GM19397 (cell line): ENCODE measurements at regions not wholly inside any gene's neighbourhood (a gene's known extent, or its start where the extent isn't known, plus 50 kb on each side); places are given as distances from the start of the nearest gene placed in this dataset.

Experiments
- ATAC-seq: cut with Tn5 transposase; IDR thresholded peaks from one replicate; pipeline ENCODE4 v1.9.1; 2021; ENCODE audit warnings: mild to moderate bottlenecking, moderate library complexity; ENCODE audit not compliant: unreplicated experiment

DNA sequence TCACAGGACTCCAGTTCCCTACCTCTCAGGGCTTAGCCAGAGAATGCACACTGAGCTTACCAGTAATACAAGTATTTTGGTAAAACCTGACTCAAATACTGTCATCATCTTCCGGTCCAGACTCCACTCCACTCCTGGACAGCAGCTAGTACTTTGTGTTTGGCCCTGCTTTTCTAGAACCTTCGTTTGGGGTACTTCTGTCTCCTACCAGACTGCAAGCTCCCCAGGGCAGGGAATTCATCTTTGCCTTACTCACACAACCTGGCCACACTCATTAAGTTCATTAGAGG, 108.9 kb upstream of the CDC42EP3 start:
- ATAC-seq = no peak

DNA sequence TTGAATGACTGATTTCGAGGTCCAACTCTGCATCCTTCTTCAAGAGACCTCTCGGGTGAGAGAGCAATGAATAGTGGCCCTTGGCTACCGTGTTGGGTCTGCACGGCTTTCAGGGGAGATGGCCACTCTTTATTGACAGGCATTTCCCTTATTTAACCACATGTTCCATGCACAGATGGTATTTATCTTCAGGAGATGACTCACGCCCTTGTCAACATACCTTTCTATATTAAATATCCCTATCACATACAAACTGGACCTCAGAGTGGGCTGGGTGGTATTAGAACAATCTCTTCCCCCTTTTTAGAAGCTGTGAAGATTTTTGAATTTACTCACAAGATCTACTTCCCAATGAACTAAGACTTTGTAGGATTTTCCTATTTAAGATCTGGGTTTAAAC, 109.6 kb upstream of the CDC42EP3 start:
- no peak for ATAC-seq

DNA sequence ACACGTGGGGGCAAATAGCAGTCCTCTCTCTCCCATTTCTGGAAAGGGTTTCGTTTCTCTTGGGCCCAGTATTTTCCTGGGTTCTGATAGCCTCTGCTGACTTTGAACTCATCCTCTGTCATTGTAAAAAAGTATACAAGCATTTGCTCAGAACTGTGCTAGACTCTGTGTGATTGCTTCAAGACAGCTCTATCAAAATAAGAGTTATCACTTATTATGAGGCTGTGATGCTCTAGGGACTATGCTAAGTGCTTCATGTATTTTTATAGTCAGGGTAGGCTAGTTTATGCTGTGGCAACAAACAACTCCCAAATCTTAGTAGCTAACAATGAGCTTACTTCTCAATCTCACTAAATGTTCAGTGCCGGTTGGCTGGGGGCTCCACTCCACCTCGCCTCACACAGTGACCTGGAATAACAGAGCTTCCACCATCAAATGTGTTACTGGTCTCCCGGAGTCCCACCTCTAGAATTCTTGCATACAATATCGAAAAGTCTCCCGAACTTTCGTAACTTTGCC, 110.8 kb upstream of the CDC42EP3 start:
- no peak for ATAC-seq

DNA sequence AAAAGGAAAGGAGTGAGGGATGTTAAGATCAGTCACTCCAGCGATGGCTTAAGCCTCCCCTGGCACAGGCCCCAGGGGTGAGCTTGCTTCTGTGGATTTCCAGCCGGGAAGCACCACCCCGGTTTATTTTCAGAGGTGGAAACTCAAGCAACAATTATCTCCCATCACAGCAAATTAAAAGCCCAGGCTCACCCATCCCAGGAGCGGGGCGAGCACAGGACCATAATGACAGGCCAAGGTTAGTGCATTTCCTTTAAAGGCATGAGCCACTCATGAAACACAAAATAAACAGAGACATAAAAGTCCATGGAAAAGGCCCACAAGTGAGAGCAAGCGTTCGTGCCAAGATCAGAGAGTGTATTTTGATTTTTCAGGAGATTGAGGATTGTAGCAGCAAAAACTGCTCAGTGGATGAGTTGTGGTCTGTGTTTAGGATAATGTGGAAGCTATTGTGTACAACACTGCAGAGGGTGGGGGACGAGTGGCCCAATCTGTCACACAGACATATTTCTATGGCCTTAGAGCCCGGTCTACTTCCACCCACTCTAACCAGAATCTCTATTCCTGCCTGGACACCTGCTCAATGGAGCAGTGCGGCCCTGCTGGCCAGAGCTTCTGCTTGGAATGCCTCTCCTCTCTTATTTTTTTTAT, 111.4 kb upstream of the CDC42EP3 start:
- no peak for ATAC-seq

DNA sequence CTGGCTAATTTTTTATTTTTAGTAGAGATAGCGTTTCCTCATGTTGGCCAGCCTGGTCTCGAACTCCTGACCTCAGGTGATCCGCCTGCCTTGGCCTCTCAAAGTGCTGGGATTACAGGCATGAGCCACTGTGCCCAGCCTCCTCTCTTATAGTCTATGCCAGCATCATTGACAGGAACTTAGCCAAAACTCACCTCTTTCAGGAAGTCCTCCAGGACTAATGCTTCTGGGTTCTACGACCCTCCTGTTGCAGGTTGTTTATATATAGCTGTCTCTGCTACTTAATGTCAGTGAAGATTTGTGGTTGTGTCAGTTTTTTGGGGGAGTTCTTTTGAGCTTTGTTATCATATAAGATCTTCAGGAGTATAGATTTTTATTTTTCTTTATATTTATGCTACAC, 112.1 kb upstream of the CDC42EP3 start:
- ATAC-seq = no peak

DNA sequence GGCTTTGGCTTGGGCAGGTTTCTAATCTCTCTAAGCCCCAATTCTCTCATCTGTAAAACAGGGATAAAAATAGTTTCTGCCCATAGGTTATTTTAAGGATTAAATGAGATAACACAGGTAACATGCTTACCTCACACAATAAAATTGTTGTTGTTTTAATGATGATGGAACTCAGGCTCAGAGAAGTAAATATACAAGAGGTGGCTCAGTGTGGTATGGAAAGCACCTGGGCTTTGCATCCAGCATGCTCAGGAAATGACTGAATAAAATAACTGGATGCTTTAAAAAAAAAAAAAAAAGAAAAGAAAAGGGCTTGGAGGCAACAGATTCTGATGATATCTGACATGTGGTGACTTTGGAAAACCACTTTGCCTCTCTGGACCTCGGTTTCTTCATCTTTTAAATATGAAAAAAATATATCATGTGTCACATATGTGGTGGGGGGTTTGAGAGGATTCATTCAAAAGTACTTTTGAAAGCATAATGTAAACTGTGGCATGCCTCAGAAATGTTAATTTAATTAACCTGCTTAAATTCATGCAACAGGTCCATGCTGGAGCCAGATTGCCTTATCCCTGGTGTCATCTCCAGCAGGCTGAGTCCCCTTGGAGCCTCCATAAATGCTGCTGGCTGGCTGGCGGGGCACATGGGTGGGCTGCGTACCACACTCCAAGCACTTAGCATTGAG, 112.8 kb upstream of the CDC42EP3 start:
- ATAC-seq = no peak

DNA sequence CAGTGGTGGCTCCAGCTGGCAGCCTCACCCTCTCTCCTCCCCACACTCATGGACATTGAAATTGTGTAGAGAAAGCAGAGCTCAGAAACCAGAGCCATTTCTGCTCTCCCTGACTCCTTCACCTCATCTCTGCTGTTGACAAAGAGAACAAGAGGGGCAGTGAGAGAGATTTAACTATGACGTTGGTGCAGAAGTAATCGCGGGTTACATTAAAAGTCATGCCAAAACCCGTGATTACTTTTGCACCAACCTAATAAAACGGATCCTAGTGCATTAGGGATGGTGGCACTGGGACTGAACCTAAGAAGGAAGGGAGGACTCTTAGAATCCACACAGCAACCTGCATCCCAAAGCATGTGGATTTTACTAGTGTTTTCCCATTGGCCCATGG, 113.3 kb upstream of the CDC42EP3 start:
- no peak for ATAC-seq

DNA sequence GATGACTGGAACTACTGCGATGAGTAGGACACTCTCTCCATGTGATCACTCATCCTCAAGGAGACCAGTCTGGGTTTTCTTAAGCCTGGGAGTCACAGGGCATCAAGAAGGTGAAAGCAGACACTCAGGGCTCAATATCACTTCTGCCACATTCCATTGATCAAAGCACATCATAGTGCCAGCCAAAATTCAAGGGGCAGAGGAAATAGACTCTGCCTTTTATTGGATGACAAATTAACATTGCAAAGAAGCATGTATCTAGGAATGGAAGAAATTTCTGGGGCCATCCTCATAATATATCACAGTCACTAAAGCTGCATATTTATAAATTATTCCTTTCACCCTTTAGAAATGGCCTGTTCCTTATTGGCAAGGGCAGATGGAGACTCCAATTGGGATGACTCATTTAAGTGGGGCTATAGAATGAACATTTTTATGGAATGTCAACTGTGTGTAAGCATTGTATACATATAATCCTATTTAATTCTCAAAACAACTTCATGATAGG, 114.8 kb upstream of the CDC42EP3 start:
- ATAC-seq = no peak

DNA sequence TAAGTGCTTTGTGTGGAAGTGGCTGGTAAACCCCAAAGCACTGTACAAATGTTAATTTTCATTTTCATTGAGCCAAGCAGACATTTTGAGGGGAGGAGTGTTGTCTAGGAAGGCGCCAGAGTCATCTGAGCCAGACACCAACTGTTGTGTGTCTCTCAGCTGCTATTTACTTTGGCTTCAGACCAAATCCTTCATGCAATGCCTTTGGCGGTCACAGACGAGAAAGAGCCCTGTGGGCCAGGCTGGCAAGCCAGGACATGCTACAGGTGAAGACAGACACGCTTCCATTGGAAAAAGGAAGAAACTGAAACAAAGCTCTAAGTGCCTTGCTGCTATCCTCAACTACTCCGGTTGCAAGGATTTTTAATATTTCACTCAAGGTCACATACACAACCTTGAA, 115.4 kb upstream of the CDC42EP3 start:
- no peak for ATAC-seq

DNA sequence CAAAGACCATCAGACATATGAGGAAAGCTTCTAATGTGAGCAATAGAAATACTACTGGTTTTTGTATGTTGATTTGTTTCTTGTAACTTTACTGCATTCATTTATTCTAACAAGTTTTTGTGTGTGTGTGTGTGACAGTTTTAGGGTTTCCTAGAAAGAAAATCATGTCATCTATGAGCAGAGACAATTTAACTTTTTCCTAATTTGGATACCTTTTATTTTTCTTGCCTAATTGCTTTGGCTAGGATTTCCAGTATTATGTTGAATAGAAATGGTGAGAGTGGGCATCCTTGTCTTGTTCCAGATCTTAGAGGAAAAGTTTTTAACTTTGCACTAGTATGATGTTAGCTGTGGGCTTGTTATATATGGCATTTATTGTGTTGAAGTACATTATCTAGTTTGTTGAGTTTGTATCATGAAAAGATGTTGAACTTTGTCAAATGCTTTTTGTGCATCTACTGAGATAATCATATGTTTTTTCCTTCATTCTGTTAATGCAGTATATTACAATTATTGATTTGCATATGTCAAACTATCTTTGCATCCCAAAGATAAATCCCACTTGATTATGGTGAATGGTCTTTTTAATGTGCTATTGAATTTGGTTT, 117.3 kb upstream of the CDC42EP3 start:
- no peak for ATAC-seq

DNA sequence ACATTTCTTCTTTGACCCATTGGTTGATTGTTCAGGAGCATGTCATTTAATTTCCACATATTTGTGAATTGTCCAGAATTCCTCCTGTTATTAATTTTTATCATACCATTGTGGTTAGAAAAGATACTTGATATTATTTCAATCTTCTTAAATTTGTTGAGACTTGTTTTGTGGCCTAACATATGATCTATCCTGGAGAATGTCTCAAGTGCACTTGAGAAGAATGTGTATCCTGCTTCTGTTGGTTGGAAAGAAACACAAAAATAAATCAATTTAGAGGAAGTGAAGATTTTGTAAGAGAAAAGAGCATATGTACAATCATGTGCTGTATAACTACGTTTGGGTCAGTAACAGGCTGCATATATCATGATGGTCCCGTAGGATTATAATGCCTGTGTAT, 118.6 kb upstream of the CDC42EP3 start:
- no peak for ATAC-seq

DNA sequence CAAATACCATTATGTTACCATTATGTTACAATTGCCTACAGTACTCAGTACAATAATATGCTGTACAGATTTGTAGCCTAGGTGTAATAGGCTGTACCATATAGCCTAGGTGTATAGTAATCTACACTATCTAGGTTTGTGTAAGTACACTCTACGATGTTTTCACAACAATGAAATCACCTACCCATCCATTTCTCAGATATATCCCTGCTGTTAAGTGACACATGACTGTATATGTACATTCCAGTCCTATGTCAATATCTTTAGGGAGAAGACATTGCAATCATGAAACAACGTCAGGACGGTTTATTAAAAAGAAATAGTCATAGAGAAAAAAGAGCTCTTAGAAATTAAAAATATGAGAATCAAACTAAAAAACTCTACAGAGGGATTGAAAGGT, 119.0 kb upstream of the CDC42EP3 start:
- ATAC-seq = no peak

DNA sequence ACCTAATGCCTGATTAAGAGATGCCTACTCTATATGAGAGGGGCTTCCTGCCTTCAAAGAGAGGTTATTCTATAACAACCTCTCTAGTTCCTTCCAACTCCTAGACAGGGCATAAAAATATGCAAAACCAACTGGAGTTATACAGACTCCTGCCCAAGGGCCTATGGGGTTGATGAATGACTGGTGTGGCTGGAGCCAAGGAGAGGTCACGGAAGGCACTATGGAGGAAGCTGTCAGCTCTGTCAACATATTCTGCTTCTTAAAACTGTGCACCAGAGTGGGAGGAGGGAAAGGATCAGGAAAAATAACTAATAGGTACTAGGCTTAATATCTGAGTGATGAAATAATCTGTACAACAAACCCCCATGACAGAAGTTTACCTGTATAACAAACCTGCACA, 120.9 kb upstream of the CDC42EP3 start:
- no peak for ATAC-seq

DNA sequence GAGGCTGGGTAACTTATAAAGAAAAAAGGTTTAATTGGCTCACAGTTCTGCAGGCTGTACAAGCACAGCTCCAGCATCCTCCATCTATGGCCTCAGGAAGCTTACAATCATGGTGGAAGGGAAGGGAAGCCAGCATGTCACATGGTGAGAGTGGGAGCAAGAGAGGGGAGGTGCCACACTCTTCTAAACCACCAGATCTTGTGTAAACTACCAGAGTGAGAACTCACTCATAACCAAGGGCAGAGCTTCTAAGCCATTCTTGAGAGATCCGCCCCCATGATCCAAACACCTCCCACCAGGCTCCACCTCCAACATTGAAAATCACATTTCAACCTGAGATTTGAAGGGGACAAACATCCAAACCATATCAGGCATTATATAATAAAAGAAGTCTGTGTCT, 121.6 kb upstream of the CDC42EP3 start:
- ATAC-seq = no peak

DNA sequence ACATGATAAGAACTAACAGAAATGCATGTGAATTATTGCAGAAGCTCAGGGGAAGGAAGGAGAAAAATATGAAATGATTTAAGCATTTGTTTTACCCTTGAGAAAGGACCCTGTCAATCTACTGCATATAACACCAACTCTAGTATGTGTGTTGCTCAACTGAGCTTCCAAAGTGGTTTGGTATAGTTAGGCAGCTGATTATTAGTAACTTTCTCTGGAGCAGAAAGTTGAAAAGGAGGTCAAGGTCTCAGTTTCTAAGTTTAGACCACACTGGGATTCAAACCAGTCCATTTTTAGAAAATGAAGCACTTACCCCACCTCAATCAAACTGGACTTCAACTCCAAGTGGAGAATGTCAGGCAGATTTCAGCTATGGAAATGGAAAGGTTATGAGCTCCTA, 123.3 kb upstream of the CDC42EP3 start:
- no peak for ATAC-seq

DNA sequence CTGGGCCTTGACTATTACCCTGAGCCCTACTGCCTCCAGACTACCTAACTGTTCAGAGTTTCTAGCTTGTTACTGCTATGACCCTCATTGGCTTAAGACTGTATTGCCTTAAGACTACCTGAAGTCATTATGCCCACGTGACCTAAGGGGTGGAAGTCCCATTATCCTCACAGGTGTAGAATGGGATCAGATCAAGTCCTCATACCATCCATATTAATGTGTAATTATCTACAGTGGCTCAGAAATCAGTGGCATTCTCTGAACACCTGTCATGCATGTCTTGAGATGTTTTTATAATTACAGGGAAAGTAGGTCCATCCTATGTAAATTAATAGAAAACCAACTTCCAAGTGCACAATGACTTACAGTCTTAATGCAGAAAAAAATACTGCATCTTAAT, 124.0 kb upstream of the CDC42EP3 start:
- no peak for ATAC-seq

DNA sequence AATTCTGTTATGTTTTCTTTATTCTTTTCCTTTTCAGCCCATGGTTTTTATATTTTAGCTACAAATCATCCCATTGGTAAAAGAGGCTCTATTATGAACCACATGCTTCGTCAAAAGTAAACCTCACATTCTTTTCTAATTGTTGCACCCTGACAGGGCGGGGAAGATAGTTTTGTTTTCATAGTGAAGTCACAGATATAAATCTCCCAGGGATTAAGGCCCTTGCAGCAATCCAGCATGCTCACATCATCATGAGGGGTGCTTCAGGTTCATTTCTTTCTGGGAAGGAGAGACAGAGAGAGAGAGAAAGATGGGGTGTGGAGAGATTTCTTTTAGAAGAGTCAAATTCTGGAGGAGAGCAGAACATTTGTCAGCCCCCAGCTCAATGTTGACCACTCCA, 124.5 kb upstream of the CDC42EP3 start:
- ATAC-seq = no peak

DNA sequence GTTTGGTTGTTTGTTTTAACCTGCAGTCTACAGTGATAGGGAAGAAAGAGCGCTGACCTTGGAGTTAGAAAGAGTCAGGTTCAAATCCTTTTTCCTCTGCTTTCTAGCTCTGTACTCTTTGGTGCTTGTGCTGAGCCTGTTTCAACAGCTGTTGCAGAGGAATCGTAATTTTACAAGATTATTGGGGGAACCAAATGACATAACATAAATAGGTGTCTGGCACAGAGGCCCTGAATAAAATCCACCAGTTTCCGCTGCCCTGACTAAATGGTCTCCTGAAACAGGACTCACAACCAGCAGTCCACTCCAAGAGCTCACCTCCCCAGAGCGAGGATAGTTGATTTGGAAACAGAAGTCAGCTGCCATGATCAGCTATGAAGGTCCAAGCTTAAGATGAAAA, 125.0 kb upstream of the CDC42EP3 start:
- no peak for ATAC-seq

DNA sequence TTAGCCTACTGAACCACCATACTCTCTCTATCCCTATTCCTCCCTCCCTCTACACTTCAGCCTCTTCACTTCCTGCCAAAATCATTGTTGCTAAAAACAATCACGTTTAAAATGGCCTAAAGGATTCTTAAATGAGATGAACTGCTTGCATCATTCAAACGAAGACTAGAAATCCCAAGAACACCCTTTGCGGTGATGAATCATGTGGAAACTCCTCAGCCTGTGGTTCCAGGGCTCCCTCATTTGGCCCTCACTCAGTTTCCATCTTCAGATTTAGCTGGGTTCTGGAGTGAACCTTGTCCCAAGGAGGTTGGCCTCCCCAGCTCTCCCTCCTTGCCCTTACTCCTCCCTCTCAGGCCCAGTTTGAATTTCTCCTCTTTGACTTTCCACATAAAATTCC, 125.6 kb upstream of the CDC42EP3 start:
- no peak for ATAC-seq

DNA sequence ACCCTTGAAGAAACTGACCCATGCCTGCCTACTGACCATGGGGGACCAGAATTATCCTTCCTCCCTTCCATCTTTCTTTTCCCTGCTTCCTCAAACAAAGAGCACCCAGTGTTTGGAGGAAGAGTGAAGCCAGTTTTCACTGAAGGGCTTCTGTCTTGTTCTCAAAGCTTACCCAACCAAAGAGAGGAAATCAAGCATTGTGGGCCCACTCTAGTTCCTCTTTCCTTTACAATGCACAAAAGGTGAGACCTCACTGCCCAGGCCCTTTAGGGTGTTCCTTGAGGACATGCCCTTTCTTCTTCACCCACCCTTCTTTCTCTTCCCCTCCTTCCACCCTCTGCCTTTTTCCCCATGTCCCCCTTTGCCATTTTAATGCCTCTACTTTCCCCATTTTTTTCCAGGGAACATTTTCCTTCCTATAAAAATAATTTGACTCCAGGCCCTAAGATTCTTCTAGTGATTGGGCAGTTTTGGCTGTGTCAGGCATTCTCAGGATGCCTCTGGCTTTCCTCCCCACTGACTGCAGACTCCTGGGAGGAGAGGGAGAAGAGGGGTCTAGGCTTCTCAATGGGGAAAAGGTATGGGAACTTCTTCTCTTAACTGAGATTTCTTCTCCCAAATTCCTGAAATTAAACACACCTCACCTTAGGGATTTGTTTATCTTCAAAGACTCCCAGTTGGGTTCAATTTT, 126.6 kb upstream of the RMDN2 start:
- ATAC-seq = no peak

DNA sequence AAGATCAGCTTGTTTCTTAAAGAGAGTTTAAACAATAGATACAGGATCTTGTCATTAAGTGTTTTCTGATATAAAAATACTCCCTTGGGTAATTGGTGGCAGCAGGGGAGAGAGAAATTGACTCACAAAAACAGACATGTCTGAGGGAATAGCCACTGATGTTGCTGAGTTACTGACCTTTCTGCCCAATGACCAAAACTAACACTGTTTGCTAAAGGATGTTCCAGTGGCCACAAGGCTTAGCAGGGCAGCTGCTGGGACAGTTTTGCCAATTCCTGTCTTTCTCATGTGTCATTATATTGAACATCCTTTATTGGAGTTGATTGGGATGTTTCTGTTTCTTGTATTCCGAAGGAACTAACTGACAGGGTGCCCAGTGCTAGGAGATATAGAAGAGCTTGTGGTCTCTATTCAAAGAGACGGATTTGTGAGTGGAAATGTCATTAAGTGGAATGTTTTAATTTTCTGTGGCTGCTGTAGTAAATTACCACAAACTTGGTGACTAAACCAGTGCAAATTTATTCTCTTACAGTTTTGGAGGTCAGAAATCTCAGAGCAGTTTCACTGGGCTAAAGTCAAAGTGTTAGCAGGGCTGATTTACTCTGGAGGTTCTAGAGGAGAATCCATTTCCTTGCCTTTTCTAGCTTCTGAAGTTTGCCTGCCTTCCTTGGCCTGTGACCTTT, 124.8 kb upstream of the RMDN2 start:
- ATAC-seq = no peak
